B cell (primary cell): ENCODE measurements at regions not wholly inside any gene's neighbourhood (a gene's known extent, or its start where the extent isn't known, plus 50 kb on each side); places are given as distances from the start of the nearest gene placed in this dataset.

Source experiments
- EZH2 ChIP-seq: IDR thresholded peaks from 2 replicates; pipeline ENCODE4 v1.6.1; 2012; ENCODE audit warnings: borderline replicate concordance, low read depth, mild to moderate bottlenecking, moderate library complexity, low read length; ENCODE audit not compliant: insufficient read depth, poor library complexity, severe bottlenecking
- TF ChIP-seq, protein P1 (sequence below): fragments of 200-600 bp; IDR thresholded peaks from one replicate; pipeline ENCODE4 v1.8.0; 2022; ENCODE audit warnings: antibody characterized with exemption, mild to moderate bottlenecking

DNA sequence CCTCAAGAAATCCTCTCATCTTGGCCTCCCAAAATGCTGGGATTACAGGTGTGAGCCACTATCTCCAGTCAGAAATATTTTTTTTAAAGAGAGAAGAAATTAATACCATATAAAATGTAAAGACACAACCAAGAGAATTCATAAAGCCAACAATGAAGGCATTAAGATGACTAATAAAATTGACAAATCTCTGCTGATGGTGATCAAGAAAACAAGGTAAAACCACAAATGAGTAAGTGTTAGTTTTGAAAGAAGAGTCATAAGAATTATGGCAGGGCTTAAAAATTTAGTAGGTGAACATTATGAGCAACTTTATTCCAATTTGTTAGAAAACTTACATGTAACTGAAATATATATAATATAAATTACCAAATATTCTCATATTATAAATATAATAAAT lies 752.8 kb upstream of the CELF4 start:
- no peak for TF ChIP-seq EZH2
- TF ChIP-seq, protein P1, sequence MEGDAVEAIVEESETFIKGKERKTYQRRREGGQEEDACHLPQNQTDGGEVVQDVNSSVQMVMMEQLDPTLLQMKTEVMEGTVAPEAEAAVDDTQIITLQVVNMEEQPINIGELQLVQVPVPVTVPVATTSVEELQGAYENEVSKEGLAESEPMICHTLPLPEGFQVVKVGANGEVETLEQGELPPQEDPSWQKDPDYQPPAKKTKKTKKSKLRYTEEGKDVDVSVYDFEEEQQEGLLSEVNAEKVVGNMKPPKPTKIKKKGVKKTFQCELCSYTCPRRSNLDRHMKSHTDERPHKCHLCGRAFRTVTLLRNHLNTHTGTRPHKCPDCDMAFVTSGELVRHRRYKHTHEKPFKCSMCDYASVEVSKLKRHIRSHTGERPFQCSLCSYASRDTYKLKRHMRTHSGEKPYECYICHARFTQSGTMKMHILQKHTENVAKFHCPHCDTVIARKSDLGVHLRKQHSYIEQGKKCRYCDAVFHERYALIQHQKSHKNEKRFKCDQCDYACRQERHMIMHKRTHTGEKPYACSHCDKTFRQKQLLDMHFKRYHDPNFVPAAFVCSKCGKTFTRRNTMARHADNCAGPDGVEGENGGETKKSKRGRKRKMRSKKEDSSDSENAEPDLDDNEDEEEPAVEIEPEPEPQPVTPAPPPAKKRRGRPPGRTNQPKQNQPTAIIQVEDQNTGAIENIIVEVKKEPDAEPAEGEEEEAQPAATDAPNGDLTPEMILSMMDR, result no peak
